IMR-90 (cell line): ENCODE measurements at regions not wholly inside any gene's neighbourhood (a gene's known extent, or its start where the extent isn't known, plus 50 kb on each side); places are given as distances from the start of the nearest gene placed in this dataset.

ENCODE experiments used
- ATAC-seq: fragments of 200-7000 bp; cut with Tn5 transposase; 2 replicates; pipeline ENCODE4 v1.9.1; 2020; ENCODE audit warnings: low read depth, mild to moderate bottlenecking, moderate library complexity
- BruUV-seq: library from RNA; stranded (reverse); fragments of 400-500 nt; replicated peaks from 2 replicates; lab custom pipeline; 2021; lab: Mats Ljungman, UMichigan
- CTCF ChIA-PET: fragments of 300-600 bp; formaldehyde crosslinking; extraction: SDS; loops from one replicate; lab custom pipeline; 2021; ENCODE audit warnings: antibody characterized with exemption; lab: Yijun Ruan, JAX
- POLR2A ChIA-PET: fragments of 300-600 bp; sonication (Branson Sonifier 250); formaldehyde crosslinking; loops from one replicate; lab custom pipeline; 2022; ENCODE audit warnings: antibody characterized with exemption; ENCODE audit not compliant: unreplicated experiment; lab: Charles Lee
- DNase-seq: peaks from one replicate; pipeline ENCODE4 v3.0.0; 2013
- H2AFZ ChIP-seq: replicated peaks from 2 replicates; pipeline ENCODE3; 2013; ENCODE audit warnings: low read length, mild to moderate bottlenecking; ENCODE audit not compliant: poor library complexity
- H2AK5ac ChIP-seq: 2 replicates; pipeline ENCODE4 v1.6.1; 2013; ENCODE audit warnings: low read depth, low read length, inconsistent platforms
- H2AK9ac ChIP-seq: replicated peaks from 2 replicates; pipeline ENCODE3; 2013; ENCODE audit warnings: mild to moderate bottlenecking, low read depth, low read length, moderate library complexity; ENCODE audit not compliant: poor library complexity
- H2BK120ac ChIP-seq: 2 replicates; pipeline ENCODE4 v1.6.1; 2013; ENCODE audit warnings: low read depth, low read length, inconsistent platforms
- H2BK15ac ChIP-seq: 3 replicates; pipeline ENCODE4 v1.6.1; 2013; ENCODE audit warnings: low read depth, low read length, inconsistent platforms
- H2BK20ac ChIP-seq: 2 replicates; pipeline ENCODE4 v1.6.1; 2013; ENCODE audit warnings: low read depth, mild to moderate bottlenecking, inconsistent platforms, low read length, moderate library complexity
- H2BK5ac ChIP-seq: 2 replicates; pipeline ENCODE4 v1.6.1; 2013; ENCODE audit warnings: mild to moderate bottlenecking, low read depth, low read length, inconsistent platforms; ENCODE audit not compliant: poor library complexity, severe bottlenecking
- H3K14ac ChIP-seq: replicated peaks from 2 replicates; pipeline ENCODE4 v1.6.1; 2013; ENCODE audit warnings: low read depth, low read length, inconsistent platforms
- H3K18ac ChIP-seq: 2 replicates; pipeline ENCODE4 v1.6.1; 2013; ENCODE audit warnings: low read depth, low read length, control low read depth
- H3K23ac ChIP-seq: 2 replicates; pipeline ENCODE4 v1.6.1; 2013; ENCODE audit warnings: low read depth, low read length, inconsistent platforms
- H3K27ac ChIP-seq: 2 replicates; pipeline ENCODE4 v1.5.1; 2013; ENCODE audit warnings: mild to moderate bottlenecking, control low read depth, low read length; ENCODE audit not compliant: insufficient read depth
- H3K27me3 ChIP-seq: 2 replicates; pipeline ENCODE4 v1.6.1; 2013; ENCODE audit warnings: low read length; ENCODE audit not compliant: control insufficient read depth, insufficient read depth
- H3K36me3 ChIP-seq: 2 replicates; pipeline ENCODE4 v1.6.1; 2013; ENCODE audit warnings: low read length, mixed read lengths; ENCODE audit not compliant: control insufficient read depth, insufficient read depth
- H3K4ac ChIP-seq: 2 replicates; pipeline ENCODE4 v1.6.1; 2013; ENCODE audit warnings: low read depth, low read length, inconsistent platforms
- H3K4me1 ChIP-seq: 2 replicates; pipeline ENCODE4 v1.6.1; 2013; ENCODE audit warnings: low read length, mixed read lengths; ENCODE audit not compliant: control insufficient read depth, insufficient read depth
- H3K4me2 ChIP-seq: 2 replicates; pipeline ENCODE4 v1.6.1; 2013; ENCODE audit warnings: low read depth, mild to moderate bottlenecking, control low read depth, low read length, moderate library complexity
- H3K4me3 ChIP-seq: 2 replicates; pipeline ENCODE4 v1.5.1; 2013; ENCODE audit warnings: low read depth, mild to moderate bottlenecking, control low read depth, low read length, moderate library complexity; ENCODE audit not compliant: insufficient read depth
- H3K56ac ChIP-seq: 2 replicates; pipeline ENCODE4 v1.6.1; 2013; ENCODE audit warnings: low read length, inconsistent platforms; ENCODE audit not compliant: insufficient read depth; ENCODE audit errors: extremely low read depth
- H3K79me1 ChIP-seq, 2 experiments: 2 replicates each; pipeline ENCODE4 v1.6.1; 2013; ENCODE audit warnings: low read length in 2 of 2, inconsistent platforms in 1 of 2, low read depth in 1 of 2
- H3K9ac ChIP-seq: 2 replicates; pipeline ENCODE4 v1.6.1; 2013; ENCODE audit warnings: low read depth, low read length, control low read depth
- H3K9me1 ChIP-seq: 2 replicates; pipeline ENCODE4 v1.6.1; 2013; ENCODE audit warnings: low read length, inconsistent platforms; ENCODE audit not compliant: insufficient read depth
- H3K9me3 ChIP-seq: 2 replicates; pipeline ENCODE4 v1.6.1; 2013; ENCODE audit warnings: low read length; ENCODE audit not compliant: control insufficient read depth, insufficient read depth
- H4K20me1 ChIP-seq: 2 replicates; pipeline ENCODE4 v1.6.1; 2013; ENCODE audit warnings: low read length, inconsistent platforms; ENCODE audit not compliant: insufficient read depth
- H4K5ac ChIP-seq: 2 replicates; pipeline ENCODE4 v1.6.1; 2013; ENCODE audit warnings: mild to moderate bottlenecking, low read depth, low read length, control low read depth
- H4K8ac ChIP-seq, 2 experiments: 2 replicates each; pipeline ENCODE4 v1.6.1; 2013; ENCODE audit warnings: low read depth in 2 of 2, low read length in 2 of 2, control low read depth in 1 of 2, inconsistent platforms in 1 of 2
- H4K91ac ChIP-seq: 2 replicates; pipeline ENCODE4 v1.6.1; 2013; ENCODE audit warnings: low read depth, low read length, inconsistent platforms; ENCODE audit not compliant: insufficient read depth
- BHLHE40 ChIP-seq: fragments of 150-350 bp; IDR thresholded peaks from 2 replicates; pipeline ENCODE4 v1.6.1; 2016; ENCODE audit warnings: mild to moderate bottlenecking, low read depth, low read length
- FOS ChIP-seq: fragments of 150-350 bp; IDR thresholded peaks from 2 replicates; pipeline ENCODE4 v1.6.1; 2016; ENCODE audit warnings: low read depth, low read length
- MAFK ChIP-seq: IDR thresholded peaks from 2 replicates; pipeline ENCODE4 v1.6.1; 2012; ENCODE audit warnings: low read depth, low read length, improper control_type of control experiment
- MAZ ChIP-seq: IDR thresholded peaks from 2 replicates; pipeline ENCODE4 v1.6.1; 2012; ENCODE audit warnings: low read depth, mild to moderate bottlenecking, low read length, improper control_type of control experiment, moderate library complexity, borderline replicate concordance
- RFX5 ChIP-seq: IDR thresholded peaks from 2 replicates; pipeline ENCODE4 v1.8.0; 2012; ENCODE audit warnings: low read depth, mild to moderate bottlenecking, low read length, moderate library complexity
- SMC3 ChIP-seq: fragments of 150-350 bp; IDR thresholded peaks from 2 replicates; pipeline ENCODE4 v1.6.1; 2016; ENCODE audit warnings: low read depth, mild to moderate bottlenecking, antibody characterized with exemption, low read length, moderate library complexity
- WGBS, 2 experiments: methylation state at CpG; one replicate each; pipeline versions ENCODE4 v1.1.5 to v1.1.7; 2013; ENCODE audit warnings: missing lambda C conversion rate in 2 of 2; ENCODE audit not compliant: insufficient read length in 1 of 2; ENCODE audit errors: extremely low coverage in 2 of 2; 5-methylcytosine and 5-hydroxymethylcytosine counted together
- dilution Hi-C: fragments of 300-500 bp; cut with HindIII; formaldehyde crosslinking; loops from one replicate; pipeline ENCODE4 v1.14.3; 2018; ENCODE audit warnings: low sequenced_read_pairs; ENCODE audit not compliant: unreplicated experiment
- in situ Hi-C: fragments of 300-500 bp; cut with MboI; formaldehyde crosslinking; loops from 3 replicates; pipeline ENCODE4 v1.14.3; 2019; ENCODE audit warnings: low sequenced_read_pairs, inconsistent platforms, mixed read lengths
- intact Hi-C: fragments of 100-400 bp; cut with micrococcal nuclease; formaldehyde crosslinking; loops from 2 replicates; pipeline ENCODE4 v1.10.0; 2022
- TF ChIP-seq, protein P1 (sequence below): conservative IDR thresholded peaks from 2 replicates; pipeline ENCODE4 v1.5.1; 2012; ENCODE audit warnings: mild to moderate bottlenecking, low read depth, low read length, improper control_type of control experiment
- TF ChIP-seq, protein P2 (sequence below): fragments of 150-350 bp; IDR thresholded peaks from 2 replicates; pipeline ENCODE4 v1.6.1; 2016; ENCODE audit warnings: low read depth, mild to moderate bottlenecking, low read length, moderate library complexity, borderline replicate concordance
- TF ChIP-seq, protein P3 (sequence below): fragments of 150-350 bp; IDR thresholded peaks from 2 replicates; pipeline ENCODE4 v1.6.1; 2017; ENCODE audit warnings: mild to moderate bottlenecking, antibody characterized with exemption, low read length, low read depth

DNA sequence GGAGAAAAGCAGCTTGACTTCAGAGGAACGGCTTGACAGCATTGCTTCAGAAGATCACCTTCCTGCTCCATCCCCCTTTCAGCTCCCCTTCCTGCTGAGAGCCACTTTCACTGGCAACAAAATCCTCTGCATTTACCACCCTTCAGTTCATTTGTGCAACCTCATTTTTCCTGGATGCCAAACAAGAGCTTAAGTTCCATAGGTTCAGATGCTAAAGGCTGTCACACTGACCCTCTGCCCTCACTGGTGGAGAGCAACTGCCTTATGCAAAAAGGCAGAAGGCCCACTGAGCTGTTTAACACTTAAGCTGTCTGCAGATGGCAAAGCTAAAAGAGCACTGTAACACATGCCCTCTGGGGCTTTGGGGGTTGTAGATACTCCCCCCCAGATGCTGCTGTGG lies 131.2 kb upstream of the SPACA1 start:
- Histone ChIP-seq H2BK120ac (no peak overlapping the region), H3K4me3 (no peak overlapping the region), H2AK9ac (no peak overlapping the region), H3K4ac (no peak overlapping the region), H3K9me3 (no peaks in the 10 kb centered on the region), H3K9ac (no peak overlapping the region), H3K4me1 (no peaks in the 10 kb centered on the region), H3K23ac (no peak overlapping the region), H2BK20ac (no peak overlapping the region), H3K79me1 (no peaks in the 10 kb centered on the region), H4K20me1 (no peaks in the 10 kb centered on the region), H2AFZ (no peak overlapping the region), H3K56ac (no peak overlapping the region), H3K14ac (no peak overlapping the region), H2BK5ac (no peak overlapping the region), H3K18ac (no peak overlapping the region), H2BK15ac (no peak overlapping the region), H4K8ac (no peak overlapping the region), H3K9me1 (no peaks in the 10 kb centered on the region), H4K5ac (no peak overlapping the region), H4K91ac (no peak overlapping the region), H3K4me2 (no peak overlapping the region), H3K27me3 (peaks cover 14% of the 10 kb centered on the region), H3K27ac (no peak overlapping the region), H3K36me3 (no peaks in the 10 kb centered on the region), H2AK5ac (no peak overlapping the region)
- intact Hi-C loops: no loop called here
- POLR2A ChIA-PET: no interaction called here
- TF ChIP-seq SMC3: no peak
- TF ChIP-seq, protein P1, sequence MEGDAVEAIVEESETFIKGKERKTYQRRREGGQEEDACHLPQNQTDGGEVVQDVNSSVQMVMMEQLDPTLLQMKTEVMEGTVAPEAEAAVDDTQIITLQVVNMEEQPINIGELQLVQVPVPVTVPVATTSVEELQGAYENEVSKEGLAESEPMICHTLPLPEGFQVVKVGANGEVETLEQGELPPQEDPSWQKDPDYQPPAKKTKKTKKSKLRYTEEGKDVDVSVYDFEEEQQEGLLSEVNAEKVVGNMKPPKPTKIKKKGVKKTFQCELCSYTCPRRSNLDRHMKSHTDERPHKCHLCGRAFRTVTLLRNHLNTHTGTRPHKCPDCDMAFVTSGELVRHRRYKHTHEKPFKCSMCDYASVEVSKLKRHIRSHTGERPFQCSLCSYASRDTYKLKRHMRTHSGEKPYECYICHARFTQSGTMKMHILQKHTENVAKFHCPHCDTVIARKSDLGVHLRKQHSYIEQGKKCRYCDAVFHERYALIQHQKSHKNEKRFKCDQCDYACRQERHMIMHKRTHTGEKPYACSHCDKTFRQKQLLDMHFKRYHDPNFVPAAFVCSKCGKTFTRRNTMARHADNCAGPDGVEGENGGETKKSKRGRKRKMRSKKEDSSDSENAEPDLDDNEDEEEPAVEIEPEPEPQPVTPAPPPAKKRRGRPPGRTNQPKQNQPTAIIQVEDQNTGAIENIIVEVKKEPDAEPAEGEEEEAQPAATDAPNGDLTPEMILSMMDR: no peak
- TF ChIP-seq MAFK: no peak
- TF ChIP-seq BHLHE40: no peak
- TF ChIP-seq, protein P2, sequence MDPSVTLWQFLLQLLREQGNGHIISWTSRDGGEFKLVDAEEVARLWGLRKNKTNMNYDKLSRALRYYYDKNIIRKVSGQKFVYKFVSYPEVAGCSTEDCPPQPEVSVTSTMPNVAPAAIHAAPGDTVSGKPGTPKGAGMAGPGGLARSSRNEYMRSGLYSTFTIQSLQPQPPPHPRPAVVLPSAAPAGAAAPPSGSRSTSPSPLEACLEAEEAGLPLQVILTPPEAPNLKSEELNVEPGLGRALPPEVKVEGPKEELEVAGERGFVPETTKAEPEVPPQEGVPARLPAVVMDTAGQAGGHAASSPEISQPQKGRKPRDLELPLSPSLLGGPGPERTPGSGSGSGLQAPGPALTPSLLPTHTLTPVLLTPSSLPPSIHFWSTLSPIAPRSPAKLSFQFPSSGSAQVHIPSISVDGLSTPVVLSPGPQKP: no peak
- no peak for TF ChIP-seq MAZ
- no peak for TF ChIP-seq RFX5
- TF ChIP-seq, protein P3, sequence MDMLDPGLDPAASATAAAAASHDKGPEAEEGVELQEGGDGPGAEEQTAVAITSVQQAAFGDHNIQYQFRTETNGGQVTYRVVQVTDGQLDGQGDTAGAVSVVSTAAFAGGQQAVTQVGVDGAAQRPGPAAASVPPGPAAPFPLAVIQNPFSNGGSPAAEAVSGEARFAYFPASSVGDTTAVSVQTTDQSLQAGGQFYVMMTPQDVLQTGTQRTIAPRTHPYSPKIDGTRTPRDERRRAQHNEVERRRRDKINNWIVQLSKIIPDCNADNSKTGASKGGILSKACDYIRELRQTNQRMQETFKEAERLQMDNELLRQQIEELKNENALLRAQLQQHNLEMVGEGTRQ: no peak
- no peak for TF ChIP-seq FOS
- DNase-seq: no peak
- dilution Hi-C loops: no loop called here
- in situ Hi-C loops: no loop called here
- no CpG with 5 or more reads among the region's 1 CpG for WGBS, 2 experiments
- no TSS peak for BruUV-seq
- CTCF ChIA-PET: no interaction called here
- ATAC-seq: no peak
